K562 (cell line): ENCODE measurements at regions not wholly inside any gene's neighbourhood (a gene's known extent, or its start where the extent isn't known, plus 50 kb on each side); places are given as distances from the start of the nearest gene placed in this dataset.
A peak's percentile ranks its signal among the peaks of the same experiment; 100 is the strongest.

Experiments used
- ATAC-seq: fragments of 200-7000 bp; cut with Tn5 transposase; 3 replicates; pipeline ENCODE4 v1.9.1; 2020; ENCODE audit warnings: moderate library complexity
- BruUV-seq: library from RNA; stranded (reverse); fragments of 400-500 nt; replicated peaks from 2 replicates; lab custom pipeline; 2021; lab: Mats Ljungman, UMichigan
- CTCF ChIA-PET: fragments of 300-600 bp; formaldehyde crosslinking; extraction: SDS; loops from one replicate; lab custom pipeline; 2021; ENCODE audit warnings: low intra/inter-chr PET ratio; lab: Yijun Ruan, JAX
- POLR2A ChIA-PET: fragments of 300-600, 350-650 bp; sonication (Branson Sonifier 250); formaldehyde crosslinking; extraction: SDS; loops from one replicate; lab custom pipeline; 2021; ENCODE audit warnings: antibody characterized with exemption, inconsistent platforms; lab: Yijun Ruan, JAX
- DNase-seq, 4 experiments: peaks; one replicate each; pipeline versions ENCODE4 v3.0.0 to v3.0.0-alpha.2; 2011 to 2018; ENCODE audit warnings: low spot score in 3 of 4, mixed read lengths in 3 of 4; ENCODE audit errors: extremely low read depth in 1 of 4
- FAIRE-seq: peaks from 2 replicates; lab custom pipeline; 2011; peaks lifted over from hg19 to GRCh38; lab: Jason Lieb, UNC
- H2AFZ ChIP-seq: 2 replicates; pipeline ENCODE4 v1.6.0; 2011; ENCODE audit warnings: low read depth, low read length, control low read depth, inconsistent platforms
- H3K27ac ChIP-seq: fragments of 200-600 bp; 3 replicates; pipeline ENCODE4 v1.8.0; 2011; ENCODE audit warnings: low read depth, mild to moderate bottlenecking, control low read depth, inconsistent platforms, low read length, moderate library complexity, mixed read lengths; ENCODE audit errors: extremely low read depth
- H3K27me3 ChIP-seq, 2 experiments: fragments of 300-600 bp in 1 of 2; 2 replicates in 1 of 2; 3 replicates in 1 of 2; pipeline versions ENCODE4 v1.6.0 to v1.8.0; 2011; ENCODE audit warnings: inconsistent platforms in 2 of 2, low read length in 2 of 2, mild to moderate bottlenecking in 1 of 2, mixed read lengths in 1 of 2, moderate library complexity in 1 of 2; ENCODE audit not compliant: control insufficient read depth in 2 of 2, insufficient read depth in 2 of 2
- H3K36me3 ChIP-seq: fragments of 300-600 bp; 3 replicates; pipeline ENCODE4 v1.8.0; 2011; ENCODE audit warnings: mild to moderate bottlenecking, low read length, inconsistent platforms; ENCODE audit not compliant: control insufficient read depth, insufficient read depth
- H3K4me1 ChIP-seq, 2 experiments: fragments of 200-600 bp in 1 of 2; replicated peaks in 1 of 2; 2 replicates in 1 of 2; 3 replicates in 1 of 2; pipeline versions ENCODE4 v1.5.1 to v1.8.0; 2011; ENCODE audit warnings: inconsistent platforms in 2 of 2, low read length in 2 of 2, mild to moderate bottlenecking in 1 of 2, mixed read lengths in 1 of 2, moderate library complexity in 1 of 2; ENCODE audit not compliant: control insufficient read depth in 2 of 2, insufficient read depth in 2 of 2
- H3K4me2 ChIP-seq: 2 replicates; pipeline ENCODE4 v1.6.1; 2011; ENCODE audit warnings: low read length, control low read depth, inconsistent platforms, mixed read lengths; ENCODE audit not compliant: insufficient read depth
- H3K4me3 ChIP-seq: fragments of 200-600 bp; sonication (generic), shearing (Covaris generic); 2 replicates; pipeline ENCODE4 v1.5.1; 2016; ENCODE audit warnings: control low read depth, inconsistent platforms
- H3K79me2 ChIP-seq: fragments of 200-600 bp; 3 replicates; pipeline ENCODE4 v1.8.0; 2011; ENCODE audit warnings: low read length, inconsistent platforms; ENCODE audit not compliant: control insufficient read depth, insufficient read depth
- H3K9ac ChIP-seq, 2 experiments: 2 replicates each; pipeline versions ENCODE4 v1.6.0 to v1.6.1; 2011; ENCODE audit warnings: low read depth in 2 of 2, low read length in 2 of 2, control low read depth in 1 of 2, inconsistent platforms in 1 of 2, mild to moderate bottlenecking in 1 of 2, mixed read lengths in 1 of 2; ENCODE audit not compliant: insufficient read depth in 1 of 2
- H3K9me1 ChIP-seq: one replicate; pipeline ENCODE4 v1.6.0; 2011; ENCODE audit warnings: inconsistent platforms, mild to moderate bottlenecking, low read length, moderate library complexity; ENCODE audit not compliant: control insufficient read depth, insufficient read depth
- H3K9me3 ChIP-seq: replicated peaks from 2 replicates; pipeline ENCODE4 v1.5.1; 2011; ENCODE audit warnings: low read depth, low read length, inconsistent platforms; ENCODE audit not compliant: control insufficient read depth, insufficient read depth
- H4K20me1 ChIP-seq: replicated peaks from 2 replicates; pipeline ENCODE4 v1.6.1; 2011; ENCODE audit warnings: low read length, inconsistent platforms, mixed read lengths; ENCODE audit not compliant: control insufficient read depth, insufficient read depth
- CSDE1 ChIP-seq, 2 experiments: fragments of 450-650 bp; IDR thresholded peaks; 2 replicates each; pipeline ENCODE4 v1.6.1; 2016; ENCODE audit warnings: mild to moderate bottlenecking in 1 of 2
- E2F5 ChIP-seq: sonication (generic); formaldehyde crosslinking; IDR thresholded peaks from 2 replicates; pipeline ENCODE4 v1.8.0; 2022; ENCODE audit warnings: mild to moderate bottlenecking, missing genetic modification reagents
- GABPB2 ChIP-seq: fragments of 250-450 bp; sonication (Bioruptor Pico); conservative IDR thresholded peaks from 2 replicates; pipeline ENCODE4 v1.5.1; 2021; ENCODE audit warnings: mild to moderate bottlenecking
- HNRNPK ChIP-seq: fragments of 200-400 bp; formaldehyde crosslinking; IDR thresholded peaks from one replicate; pipeline ENCODE4 v1.6.1; 2018; ENCODE audit warnings: mild to moderate bottlenecking, low read depth, low read length; ENCODE audit not compliant: poor library complexity, severe bottlenecking
- RBM25 ChIP-seq: fragments of 200-400 bp; formaldehyde crosslinking; IDR thresholded peaks from 2 replicates; pipeline ENCODE4 v1.6.1; 2018; ENCODE audit warnings: low read length, low read depth, moderate library complexity; ENCODE audit not compliant: severe bottlenecking
- TAF7 ChIP-seq: fragments of 450-650 bp; IDR thresholded peaks from 2 replicates; pipeline ENCODE4 v1.6.1; 2016; ENCODE audit warnings: missing genetic modification characterization, missing compliant biosample characterization
- ZNF140 ChIP-seq: fragments of 250-450 bp; sonication (Bioruptor Pico); IDR thresholded peaks from 2 replicates; pipeline ENCODE4 v1.8.0; 2021; ENCODE audit warnings: moderate library complexity, mild to moderate bottlenecking, inconsistent platforms
- ZNF24 ChIP-seq: fragments of 450-650 bp; IDR thresholded peaks from 2 replicates; pipeline ENCODE4 v1.6.1; 2016
- ZNF274 ChIP-seq: IDR thresholded peaks from 2 replicates; pipeline ENCODE4 v1.6.1; 2011; ENCODE audit warnings: low read depth, mild to moderate bottlenecking, low read length, moderate library complexity, borderline replicate concordance
- WGBS: fragments of 100-300 bp; shearing (Covaris generic); methylation state at CpG from one replicate; pipeline ENCODE4 v1.1.6; 2016; ENCODE audit warnings: low coverage, mixed read lengths; ENCODE audit not compliant: insufficient coverage; ENCODE audit errors: missing lambda C conversion rate; 5-methylcytosine and 5-hydroxymethylcytosine counted together
- in situ Hi-C: fragments of 300-500 bp; cut with MboI; formaldehyde crosslinking; loops from 4 replicates; pipeline ENCODE4 v1.15.0; 2018; ENCODE audit warnings: inconsistent platforms, mixed read lengths
- intact Hi-C: fragments of 100-400 bp; cut with micrococcal nuclease; formaldehyde crosslinking; loops from 2 replicates; pipeline ENCODE4 v1.14.2; 2022

DNA sequence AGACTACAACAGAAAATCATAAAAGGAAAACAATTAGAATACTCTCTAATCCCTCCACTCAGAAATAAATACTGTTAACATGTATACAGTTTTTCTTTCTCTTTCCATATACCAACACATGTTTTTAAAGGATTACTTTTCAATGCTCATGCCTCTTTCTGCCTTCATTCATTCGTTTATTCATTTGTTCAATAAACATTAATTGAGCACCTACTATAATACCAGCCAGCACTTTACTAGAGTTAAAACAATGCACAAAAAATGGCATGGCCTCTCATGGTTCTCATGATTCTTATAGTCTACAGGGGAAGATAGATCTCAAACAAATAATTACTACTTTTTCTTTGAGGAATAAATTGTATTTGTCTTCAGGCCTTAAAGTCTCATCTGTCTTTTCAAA is 70.3 kb upstream of the RIPOR2 start:
- no peaks in the 10 kb centered on the region for H4K20me1 ChIP-seq
- H2AFZ ChIP-seq: no peak overlapping the region
- 0% methylated on average over 1 of the region's 1 CpG for WGBS
- no peak for ATAC-seq
- no peak overlapping the region for H3K4me2 ChIP-seq
- H3K36me3 ChIP-seq: no peaks in the 10 kb centered on the region
- TF ChIP-seq ZNF274: no peak
- peak; percentile 28 for TF ChIP-seq RBM25
- no peak for TF ChIP-seq TAF7 (tag)
- TF ChIP-seq ZNF24: peak; percentile 19; the same call in 1 of the 2 replicates
- TF ChIP-seq CSDE1 (IDR thresholded peaks at IDR 0.05): no peak
- TF ChIP-seq E2F5 (CRISPR knock-in tag): no peak
- TF ChIP-seq GABPB2 (CRISPR knock-in tag): no peak
- no peak for TF ChIP-seq ZNF140 (CRISPR knock-in tag)
- no peak for TF ChIP-seq HNRNPK
- TF ChIP-seq, all 486 proteins: peak for 2
- in situ Hi-C loops (no loop called here), intact Hi-C loops (no loop called here)
- no peaks in the 10 kb centered on the region for H3K9me3 ChIP-seq
- no peak overlapping the region for H3K4me3 ChIP-seq
- H3K9ac ChIP-seq: no peak overlapping the region
- H3K79me2 ChIP-seq: no peaks in the 10 kb centered on the region
- ChIA-PET CTCF (no interaction called here), POLR2A (interaction anchor here (0.7 kb wide), 1 partner anchor 255 kb away, joined by 3 read pairs; no protein-coding TSS in a partner anchor)
- no peak for FAIRE-seq
- H3K9me1 ChIP-seq: no peaks in the 10 kb centered on the region
- BruUV-seq: no TSS peak
- H3K27me3 ChIP-seq: peaks cover 2 to 11% of the 10 kb centered on the region in 2 experiments
- DNase-seq: no peak
- no peak overlapping the region for H3K27ac ChIP-seq
- no peaks in the 10 kb centered on the region; a peak in 1 of 5 replicates for H3K4me1 ChIP-seq
